ENCODE measurements at regions not wholly inside any gene's neighbourhood (a gene's known extent, or its start where the extent isn't known, plus 50 kb on each side); places are given as distances from the start of the nearest gene placed in this dataset.

GRCh38 chr16:47866423-47866822 lies 289.4 kb downstream of the ABCC12 start:
- TF ChIP-seq ZNF274 (IDR thresholded peaks at IDR 0.05; ENCODE audit: low read depth, low read length) (no peak), YY1 (IDR thresholded peaks at IDR 0.05; ENCODE audit: insufficient read depth, insufficient read length) (no peak)

Data from NT2/D1 (cell line).